ENCODE measurements at regions not wholly inside any gene's neighbourhood (a gene's known extent, or its start where the extent isn't known, plus 50 kb on each side); places are given as distances from the start of the nearest gene placed in this dataset.

GRCh38 chr16:79848719-79849118 lies 248.2 kb upstream of the MAF start:
- TF ChIP-seq HDGF (IDR thresholded peaks at IDR 0.05; ENCODE audit: borderline replicate concordance) (no peak), SP1 (IDR thresholded peaks at IDR 0.05) (no peak), FOXA1 (IDR thresholded peaks at IDR 0.05) (no peak)
